Kidney glomerular epithelial cell (primary cell): ENCODE measurements at regions not wholly inside any gene's neighbourhood (a gene's known extent, or its start where the extent isn't known, plus 50 kb on each side); places are given as distances from the start of the nearest gene placed in this dataset.
"Not testable (repeated sequence)": the region's sequence is repeated elsewhere in the genome, so short reads cannot be mapped to it uniquely, and the experiment has no call there.

ENCODE experiments used
- DNase-seq: peaks from one replicate; lab custom pipeline; 2025; lab: John Stamatoyannopoulos, UW

DNA sequence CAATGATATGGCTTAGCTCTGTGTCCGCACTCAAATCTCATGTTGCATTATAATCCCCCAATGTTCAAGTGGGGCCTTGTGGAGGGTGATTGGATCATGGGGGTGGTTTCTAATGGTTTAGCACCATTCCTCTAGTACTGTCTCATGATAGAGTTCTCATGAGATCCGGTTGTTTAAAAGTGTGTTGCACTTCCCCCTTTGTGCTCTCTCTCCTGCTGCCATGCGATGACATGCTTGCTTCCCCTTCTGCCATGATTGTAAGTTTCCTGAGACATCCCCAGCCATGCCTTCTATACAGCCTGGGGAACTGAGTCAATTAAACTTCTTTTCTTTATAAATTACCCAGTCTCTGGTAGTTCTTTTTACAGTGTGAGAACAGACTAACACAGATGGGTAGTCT lies 427.1 kb downstream of the CHSY3 start:
- no peak for DNase-seq

DNA sequence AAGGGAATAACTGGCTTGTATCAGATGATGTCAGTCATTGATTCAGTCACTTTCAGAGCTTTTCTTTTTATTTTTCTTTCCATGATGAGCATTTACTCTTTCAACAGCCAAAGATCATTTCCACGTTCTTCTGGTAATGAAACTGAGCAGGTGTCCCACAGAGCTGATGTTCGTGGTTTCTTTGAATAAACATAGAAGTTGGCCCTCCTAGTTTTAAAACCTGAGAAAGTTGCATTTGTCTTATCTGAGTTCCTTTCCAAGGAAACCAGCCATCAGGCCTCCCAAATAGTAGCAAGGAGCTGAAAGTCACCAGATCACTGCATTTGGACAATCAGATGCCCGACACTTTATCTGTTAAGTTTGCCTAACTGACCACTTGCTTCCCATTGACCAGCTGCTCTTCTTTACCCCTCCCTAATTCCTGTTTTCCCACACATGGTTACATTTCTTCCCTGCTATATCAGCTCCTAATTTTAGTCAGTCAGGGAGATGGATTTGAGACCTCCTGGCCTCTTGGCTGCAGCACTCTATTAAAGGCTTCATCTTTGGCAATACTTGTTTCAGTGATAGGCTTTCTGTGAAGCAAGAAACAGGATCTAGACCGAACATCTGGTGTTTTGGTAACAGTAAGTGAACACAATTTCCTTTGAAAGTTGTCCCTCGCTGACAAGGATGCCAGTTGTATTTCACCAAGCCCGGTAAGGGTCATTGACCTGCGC lies 420.8 kb downstream of the CHSY3 start:
- no peak for DNase-seq

DNA sequence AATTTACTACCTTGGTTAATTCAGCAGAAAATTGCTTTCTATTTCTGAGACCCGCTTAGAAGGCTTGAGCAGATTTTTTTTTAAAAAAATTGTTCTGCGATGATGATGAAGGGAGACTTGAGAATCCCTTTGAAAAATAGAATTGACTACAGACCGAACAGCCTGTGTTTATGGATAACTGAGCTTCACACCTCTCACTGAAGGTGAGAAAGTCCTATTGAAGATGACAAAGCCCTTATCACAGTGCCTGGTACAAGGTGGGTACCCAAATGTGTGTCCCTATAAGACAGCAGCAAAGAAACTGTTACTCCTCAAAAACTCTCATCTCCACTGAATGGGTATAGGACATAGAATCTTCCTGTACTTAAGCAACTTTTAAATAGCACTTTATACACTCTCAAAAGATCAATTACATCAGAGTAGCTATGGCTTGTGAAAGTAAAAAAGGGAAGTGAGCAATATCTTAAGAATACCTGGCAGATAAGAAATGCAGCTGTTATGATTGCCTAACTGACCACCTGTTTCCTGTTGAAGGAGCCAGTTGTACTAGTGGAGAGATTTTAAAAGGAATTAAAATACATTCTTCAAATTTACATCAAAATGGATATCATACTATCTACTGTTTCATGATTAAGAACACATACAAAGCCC lies 419.7 kb downstream of the CHSY3 start:
- DNase-seq = no peak

DNA sequence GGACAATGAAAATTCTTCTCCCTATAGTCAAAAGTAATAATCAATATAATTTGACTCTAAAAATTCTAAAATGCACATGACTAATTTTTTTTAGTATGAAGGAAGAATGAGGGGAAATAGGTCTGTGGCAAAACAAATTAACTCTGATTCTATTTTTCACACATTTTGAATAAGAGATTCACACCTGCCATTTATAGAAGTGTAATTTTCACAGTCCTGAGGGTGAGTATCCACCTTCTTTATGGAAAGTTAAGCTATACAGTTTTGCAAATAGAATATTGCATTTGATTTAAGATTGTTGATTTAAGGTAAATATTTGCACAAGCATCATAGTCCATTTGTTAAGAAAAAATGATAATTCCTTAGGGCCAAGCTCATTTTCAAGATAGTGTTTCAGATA lies 417.7 kb downstream of the CHSY3 start:
- no peak for DNase-seq

DNA sequence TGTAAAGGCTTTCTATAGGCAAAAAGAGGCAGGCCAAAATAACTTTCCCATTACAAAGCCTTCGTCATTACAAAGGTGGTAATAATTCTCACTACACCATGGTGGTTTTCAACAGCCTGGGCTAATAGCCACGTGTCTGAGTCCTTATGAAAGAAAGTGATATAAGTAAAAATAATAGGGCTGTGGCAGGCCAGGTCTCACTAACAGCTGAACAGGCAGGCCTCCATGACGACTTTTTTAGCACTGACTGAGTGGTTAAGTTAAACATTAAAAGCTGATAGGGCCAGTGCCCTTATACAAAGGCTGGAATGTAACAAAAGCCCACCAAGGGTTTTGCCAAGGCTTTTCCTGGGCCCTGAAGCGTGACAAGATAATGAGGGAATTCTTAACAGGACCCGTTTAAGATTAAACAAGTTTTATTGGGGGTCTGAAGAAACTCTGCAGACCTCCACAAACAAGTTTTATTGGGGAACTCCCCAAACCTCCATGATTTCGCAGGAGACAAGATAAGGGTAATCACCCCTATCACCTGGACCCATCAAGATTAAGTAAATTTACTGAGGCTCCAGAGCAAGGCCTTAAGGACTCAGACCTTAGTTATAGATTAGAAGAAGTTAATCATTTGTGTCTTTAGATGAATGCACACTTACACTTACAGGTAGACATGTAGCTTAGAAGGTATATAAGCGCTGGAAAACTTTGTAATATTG lies 412.9 kb downstream of the CHSY3 start:
- DNase-seq = peak; percentile 19

DNA sequence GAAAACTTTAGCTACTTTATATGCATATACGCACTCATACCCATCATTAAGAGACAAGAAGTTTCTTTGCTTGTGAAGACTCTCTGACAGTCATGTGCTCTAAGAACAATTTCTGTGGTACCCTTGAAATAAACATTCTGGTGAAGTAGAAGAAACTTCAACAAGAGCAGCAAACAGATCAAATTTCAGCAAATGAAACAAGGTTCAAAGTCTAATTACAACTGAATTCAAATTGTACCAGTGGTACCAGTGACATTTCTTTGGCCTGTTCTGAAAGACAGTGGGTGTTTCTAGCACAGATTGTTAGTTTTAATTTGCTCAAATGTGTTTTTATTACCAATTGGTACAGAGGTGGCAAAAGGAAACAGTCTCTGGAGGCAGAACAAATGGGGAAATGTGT lies 391.0 kb downstream of the CHSY3 start:
- no peak for DNase-seq

DNA sequence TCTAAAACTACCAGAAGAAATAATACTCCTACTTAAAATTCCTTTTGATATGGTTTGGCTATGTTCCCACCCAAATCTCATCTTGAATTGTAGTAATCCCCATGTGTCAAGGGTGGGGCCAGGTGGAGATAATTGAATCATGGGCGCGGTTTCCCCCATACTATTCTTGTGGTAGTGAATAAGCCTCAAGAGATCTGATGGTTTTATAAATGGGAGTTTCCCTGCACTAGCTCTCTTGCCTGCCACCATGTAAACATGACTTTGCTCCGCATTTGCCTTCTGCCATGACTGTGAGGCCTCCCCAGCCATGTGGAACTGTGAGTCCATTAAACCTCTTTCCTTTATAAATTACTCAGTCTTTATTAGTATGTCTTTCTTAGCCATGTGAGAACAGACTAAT lies 390.5 kb downstream of the CHSY3 start:
- DNase-seq = not testable (repeated sequence)

DNA sequence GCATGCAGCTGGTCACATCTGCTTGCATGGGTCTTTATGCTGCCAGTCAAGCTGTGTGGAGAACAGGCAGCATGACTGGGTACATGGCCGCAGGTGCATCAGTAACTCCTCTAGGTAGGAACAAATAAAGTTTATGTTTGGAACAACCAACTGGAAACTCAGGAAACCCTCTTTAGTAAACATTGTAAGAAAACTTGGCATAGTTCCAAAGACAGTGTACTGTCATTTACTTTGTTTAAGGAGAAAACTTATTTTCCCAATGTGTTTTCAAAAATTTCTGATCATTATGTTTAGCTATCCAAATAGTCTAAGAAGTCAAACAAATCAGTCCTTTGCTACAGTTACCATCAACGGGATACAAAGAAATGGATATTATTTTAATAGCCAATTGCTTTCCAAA lies 386.0 kb downstream of the CHSY3 start:
- no peak for DNase-seq

DNA sequence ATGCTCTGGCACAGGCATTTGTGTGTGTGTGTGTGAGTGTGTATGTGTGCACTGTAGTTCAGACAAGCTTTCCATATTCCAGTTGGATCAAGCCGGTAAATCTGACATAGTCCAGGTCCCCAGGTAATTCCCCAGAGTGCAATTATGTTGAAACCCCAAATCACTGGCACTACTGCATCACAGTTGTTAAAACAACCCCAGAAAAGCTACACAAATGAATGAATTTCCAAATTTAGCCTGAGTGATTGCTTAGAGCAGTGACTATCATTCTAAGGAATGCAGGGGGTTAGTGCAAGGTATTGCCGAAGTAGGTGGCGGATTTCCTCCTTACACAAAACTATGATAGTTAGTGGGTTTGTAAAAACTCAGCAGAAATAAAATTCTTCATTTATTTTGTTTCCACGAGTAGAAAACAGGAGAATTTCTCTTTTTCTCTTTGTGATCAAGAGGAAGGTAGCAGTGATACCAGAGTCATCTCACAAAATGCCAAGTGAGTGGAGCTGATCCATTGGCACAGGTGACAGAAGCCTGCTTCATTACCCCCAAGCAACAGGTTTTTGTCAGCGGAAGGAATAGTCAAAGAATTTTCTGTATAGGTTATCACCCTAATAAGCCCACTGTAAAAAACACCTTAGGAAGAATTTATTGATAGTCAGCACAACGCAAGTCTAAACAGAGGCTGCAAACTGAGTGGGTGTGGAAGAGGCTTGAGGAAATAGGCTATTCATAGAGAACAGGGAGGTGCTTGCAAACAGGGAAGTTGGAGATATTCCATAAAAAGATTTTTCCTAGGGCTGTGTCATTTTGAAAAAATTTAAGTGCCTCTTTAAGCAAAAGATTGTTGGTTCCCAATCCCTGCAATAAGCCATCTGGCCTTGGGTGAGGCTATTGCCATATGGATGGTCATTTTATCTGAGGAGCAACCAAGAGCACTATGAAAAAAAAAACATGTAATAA lies 385.1 kb downstream of the CHSY3 start:
- no peak for DNase-seq

DNA sequence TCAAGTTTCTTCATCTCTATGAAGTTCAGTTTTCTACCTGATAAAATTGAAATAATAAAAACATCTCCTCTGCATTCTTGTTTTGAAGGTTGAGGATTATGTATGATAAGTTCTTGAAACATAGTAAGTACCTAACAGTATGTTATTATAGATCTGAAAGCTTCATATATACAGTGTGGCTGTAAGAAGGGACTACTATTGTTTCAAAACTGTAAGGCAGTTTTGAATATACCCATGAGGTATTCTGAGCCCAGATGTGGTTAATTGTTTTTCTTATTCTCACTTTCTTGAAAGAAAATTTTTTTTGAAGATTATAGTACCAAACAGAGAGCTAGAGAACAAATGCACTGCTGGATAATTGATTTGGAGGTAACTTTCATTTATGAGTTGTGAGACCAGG lies 383.2 kb downstream of the CHSY3 start:
- DNase-seq = no peak

GRCh38 chr5:130286971-130287370 lies 382.7 kb downstream of the CHSY3 start:
- no peak for DNase-seq

DNA sequence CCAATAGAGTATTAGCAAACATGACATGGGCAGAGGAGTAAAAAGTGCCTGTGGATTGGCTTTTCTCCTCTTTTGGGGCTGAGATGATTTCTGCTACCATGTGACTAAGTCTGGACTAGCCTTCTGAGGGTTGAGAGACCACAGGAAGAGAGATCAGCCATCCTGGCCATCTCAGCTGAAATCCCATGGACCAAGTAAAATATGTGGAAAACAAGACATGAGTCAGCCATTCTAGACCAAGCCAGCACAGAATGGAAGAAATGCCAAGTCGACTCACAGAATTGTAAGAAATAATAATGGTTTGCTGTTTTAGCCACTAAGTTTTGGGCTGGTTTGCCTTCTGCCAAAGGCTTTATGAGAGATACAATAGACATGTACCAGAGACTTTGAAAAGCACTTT lies 377.8 kb downstream of the CHSY3 start:
- DNase-seq = no peak

GRCh38 chr5:130280528-130281217 lies 376.4 kb downstream of the CHSY3 start:
- DNase-seq = no peak

DNA sequence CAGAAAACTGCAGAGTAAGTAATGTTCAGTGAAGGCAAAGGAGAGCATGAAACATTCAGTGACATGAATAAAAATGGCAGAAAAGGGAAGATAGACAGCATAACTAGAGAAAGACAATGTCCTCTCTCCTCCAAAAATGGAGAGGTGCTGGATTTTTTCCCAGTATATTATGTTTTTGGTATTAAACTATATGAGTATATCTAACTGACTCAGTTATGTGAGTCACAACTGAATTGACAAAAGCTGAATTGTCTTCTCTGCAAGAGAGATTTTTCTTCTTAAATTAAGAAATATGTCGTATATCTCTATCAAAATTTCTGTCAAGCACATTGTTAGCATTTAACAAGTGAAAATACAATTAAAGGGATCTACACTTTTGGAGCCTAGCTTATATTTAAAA lies 375.1 kb downstream of the CHSY3 start:
- DNase-seq = no peak

- DNase-seq = no peak
Observed at GRCh38 chr5:130278136-130278535, 373.9 kb downstream of the CHSY3 start.

GRCh38 chr5:130277522-130277921 lies 373.3 kb downstream of the CHSY3 start:
- no peak for DNase-seq

DNA sequence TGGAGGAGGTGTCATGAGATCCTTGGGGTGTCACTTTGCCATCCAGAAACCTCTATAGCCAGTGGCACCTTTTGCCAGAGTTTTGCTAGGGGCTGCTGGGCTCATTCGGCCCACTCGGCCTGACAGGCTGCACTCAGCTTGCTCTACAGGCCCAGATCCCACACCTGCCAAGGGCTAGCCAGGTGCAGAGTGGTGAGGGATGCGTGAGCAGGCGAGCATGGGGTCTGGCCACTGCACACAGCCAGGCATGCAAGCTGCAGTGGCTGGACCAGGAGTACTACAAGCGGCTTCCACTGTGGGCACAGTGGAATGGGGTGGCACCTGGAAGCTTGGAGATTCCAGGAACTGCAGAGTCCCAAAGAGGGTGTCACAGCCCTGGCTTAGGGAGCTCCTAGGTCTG lies 372.7 kb downstream of the CHSY3 start:
- DNase-seq = no peak

- no peak for DNase-seq
Observed at GRCh38 chr5:130272837-130273236, 368.6 kb downstream of the CHSY3 start.

DNA sequence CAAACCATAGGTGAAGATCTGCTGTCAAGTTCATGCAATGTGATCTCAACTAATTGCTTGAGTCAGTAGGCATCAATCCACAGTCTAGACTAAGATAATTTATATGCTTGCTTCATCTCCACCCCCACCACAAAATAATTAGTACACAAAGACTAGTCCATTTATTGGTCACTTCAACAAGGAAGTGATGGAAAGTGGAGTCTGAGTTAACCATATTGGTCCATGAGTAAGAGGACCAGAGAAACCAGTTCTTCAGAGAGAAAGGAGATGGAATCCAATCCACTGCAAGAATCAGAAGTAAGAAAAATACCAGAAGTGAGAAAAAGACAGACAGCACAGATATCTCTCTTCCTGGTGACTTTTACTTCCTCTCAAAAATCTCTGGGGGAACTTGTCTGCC lies 366.5 kb downstream of the CHSY3 start:
- no peak for DNase-seq

DNA sequence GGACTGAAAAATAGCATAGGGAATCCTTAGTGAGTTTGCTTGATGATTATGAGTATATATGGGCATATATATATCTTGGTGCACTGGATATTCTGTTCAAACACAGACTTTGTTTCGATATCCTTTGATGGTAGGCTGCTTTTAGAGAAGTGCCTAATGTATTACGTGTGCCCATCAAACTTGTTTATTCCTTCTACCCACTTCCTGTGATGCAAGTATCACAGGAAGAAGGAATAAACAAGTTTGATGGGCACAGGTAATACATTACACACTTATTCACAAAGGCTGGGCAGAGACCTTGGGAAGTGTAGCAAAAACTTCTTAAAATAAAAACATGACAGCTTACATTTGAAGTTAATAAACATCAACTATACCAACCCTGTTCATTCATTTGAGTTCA lies 364.2 kb downstream of the CHSY3 start:
- no peak for DNase-seq

DNA sequence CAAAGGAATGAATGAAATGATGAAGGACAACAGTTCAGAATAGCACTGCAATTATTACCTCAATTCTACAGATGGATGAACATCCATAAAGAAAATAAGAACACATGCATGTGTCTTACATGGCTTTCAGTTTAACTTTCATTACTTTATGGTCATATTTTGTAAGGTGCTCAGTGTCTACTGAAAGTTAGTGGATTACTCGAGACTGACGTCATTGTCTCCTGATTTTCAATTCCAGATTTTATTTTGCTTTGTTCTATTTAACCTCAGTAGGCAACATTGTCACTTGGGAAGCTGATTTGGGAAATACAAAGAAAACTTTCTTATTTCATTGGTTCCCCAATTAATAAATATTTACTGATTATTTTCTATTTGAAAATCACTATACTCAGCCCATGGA lies 363.7 kb downstream of the CHSY3 start:
- no peak for DNase-seq

- no peak for DNase-seq
Observed at GRCh38 chr5:130260481-130260880, 356.2 kb downstream of the CHSY3 start.
